ENCODE measurements at regions not wholly inside any gene's neighbourhood (a gene's known extent, or its start where the extent isn't known, plus 50 kb on each side); places are given as distances from the start of the nearest gene placed in this dataset.

DNA sequence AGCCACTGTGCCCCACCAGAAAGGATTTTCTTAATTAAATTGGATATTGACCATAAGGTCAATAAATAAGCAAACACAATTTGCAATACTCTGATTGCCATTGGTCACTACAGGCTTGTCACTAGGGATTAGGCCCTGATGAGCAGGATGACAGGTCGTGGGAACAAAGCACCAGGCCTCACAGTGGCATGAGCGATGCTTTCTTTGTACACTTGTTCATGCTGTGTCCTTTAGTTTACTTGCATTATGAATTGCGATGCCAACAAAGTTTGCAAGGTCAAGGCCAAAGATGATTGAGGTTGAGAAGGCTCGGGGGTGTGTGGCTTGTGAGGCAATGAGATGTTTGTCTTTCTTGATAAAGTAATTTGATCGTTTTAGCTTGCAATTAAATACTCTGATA is 136.0 kb downstream of the TTC8 start:
- TF ChIP-seq, protein P1, sequence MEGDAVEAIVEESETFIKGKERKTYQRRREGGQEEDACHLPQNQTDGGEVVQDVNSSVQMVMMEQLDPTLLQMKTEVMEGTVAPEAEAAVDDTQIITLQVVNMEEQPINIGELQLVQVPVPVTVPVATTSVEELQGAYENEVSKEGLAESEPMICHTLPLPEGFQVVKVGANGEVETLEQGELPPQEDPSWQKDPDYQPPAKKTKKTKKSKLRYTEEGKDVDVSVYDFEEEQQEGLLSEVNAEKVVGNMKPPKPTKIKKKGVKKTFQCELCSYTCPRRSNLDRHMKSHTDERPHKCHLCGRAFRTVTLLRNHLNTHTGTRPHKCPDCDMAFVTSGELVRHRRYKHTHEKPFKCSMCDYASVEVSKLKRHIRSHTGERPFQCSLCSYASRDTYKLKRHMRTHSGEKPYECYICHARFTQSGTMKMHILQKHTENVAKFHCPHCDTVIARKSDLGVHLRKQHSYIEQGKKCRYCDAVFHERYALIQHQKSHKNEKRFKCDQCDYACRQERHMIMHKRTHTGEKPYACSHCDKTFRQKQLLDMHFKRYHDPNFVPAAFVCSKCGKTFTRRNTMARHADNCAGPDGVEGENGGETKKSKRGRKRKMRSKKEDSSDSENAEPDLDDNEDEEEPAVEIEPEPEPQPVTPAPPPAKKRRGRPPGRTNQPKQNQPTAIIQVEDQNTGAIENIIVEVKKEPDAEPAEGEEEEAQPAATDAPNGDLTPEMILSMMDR (IDR thresholded peaks at IDR 0.05), result no peak
- TF ChIP-seq EP300 (IDR thresholded peaks at IDR 0.05) (no peak), POLR2A (IDR thresholded peaks at IDR 0.05) (no peak), POLR2AphosphoS5 (IDR thresholded peaks at IDR 0.05) (no peak)

Measured in suprapubic skin (tissue), 4 donors.